NCI-H2029 (cell line): ENCODE measurements at regions not wholly inside any gene's neighbourhood (a gene's known extent, or its start where the extent isn't known, plus 50 kb on each side); places are given as distances from the start of the nearest gene placed in this dataset.
"Not testable (repeated sequence)": the region's sequence is repeated elsewhere in the genome, so short reads cannot be mapped to it uniquely, and the experiment has no call there.

Experiments
- DNase-seq: peaks from one replicate; lab custom pipeline; 2025; lab: John Stamatoyannopoulos, UW

GRCh38 chr4:148955564-148956297 lies 513.5 kb upstream of the NR3C2 start:
- DNase-seq = no peak

DNA sequence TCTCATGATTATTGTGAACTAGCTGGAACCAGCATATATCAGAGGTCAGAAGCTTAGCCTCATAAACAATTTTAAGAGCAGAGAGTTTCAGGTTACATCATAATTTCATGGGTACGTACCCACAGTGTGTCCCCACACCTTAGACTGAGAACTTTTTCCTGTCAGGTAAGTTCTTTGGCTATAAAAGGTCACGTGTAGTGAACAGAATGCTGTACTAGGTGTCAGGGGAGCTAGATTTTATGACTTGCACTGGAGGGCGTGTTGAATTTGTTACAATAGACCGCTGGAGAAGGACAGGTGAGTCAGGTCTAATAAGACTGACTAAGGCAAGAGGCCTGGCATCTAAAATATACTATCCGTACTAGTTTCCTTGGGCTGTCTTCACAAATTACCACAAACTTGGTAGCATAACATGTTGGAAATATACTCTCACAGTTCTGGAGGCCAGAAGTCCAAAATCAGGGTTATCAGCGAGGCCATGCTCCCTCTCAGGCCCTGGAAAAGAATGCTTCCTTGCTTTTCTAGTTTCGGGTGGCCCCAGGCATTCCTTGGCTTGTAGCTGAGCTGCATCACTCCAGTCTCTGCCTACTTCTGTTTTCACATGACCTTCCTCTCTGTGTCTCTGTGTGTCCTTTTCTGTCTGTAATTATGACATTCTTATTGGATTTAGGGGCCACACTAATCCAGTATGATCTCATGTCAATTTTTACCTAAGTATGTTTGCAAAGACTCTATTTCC lies 512.0 kb upstream of the NR3C2 start:
- DNase-seq = no peak

DNA sequence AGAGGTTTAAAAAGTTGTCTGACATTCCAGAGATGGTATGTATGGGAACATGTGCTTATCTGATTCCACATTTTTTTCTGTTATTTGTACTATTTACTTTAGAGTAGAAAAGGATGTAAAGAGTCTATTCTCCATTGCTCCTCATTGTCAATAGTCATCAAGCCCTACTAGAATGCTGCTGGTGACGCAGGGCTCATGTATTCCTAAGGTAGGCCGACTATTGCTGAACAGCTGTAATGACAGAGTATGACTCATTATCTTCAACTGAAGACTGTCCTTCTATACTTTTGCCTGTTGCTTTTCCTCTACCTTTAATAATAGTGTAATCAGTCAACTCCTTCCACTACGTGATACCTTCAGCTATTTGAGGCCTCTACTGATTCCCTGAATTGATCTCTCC lies 509.1 kb upstream of the NR3C2 start:
- DNase-seq = no peak

- no peak for DNase-seq
Measured at GRCh38 chr4:148946271-148946670, 504.1 kb upstream of the NR3C2 start.

DNA sequence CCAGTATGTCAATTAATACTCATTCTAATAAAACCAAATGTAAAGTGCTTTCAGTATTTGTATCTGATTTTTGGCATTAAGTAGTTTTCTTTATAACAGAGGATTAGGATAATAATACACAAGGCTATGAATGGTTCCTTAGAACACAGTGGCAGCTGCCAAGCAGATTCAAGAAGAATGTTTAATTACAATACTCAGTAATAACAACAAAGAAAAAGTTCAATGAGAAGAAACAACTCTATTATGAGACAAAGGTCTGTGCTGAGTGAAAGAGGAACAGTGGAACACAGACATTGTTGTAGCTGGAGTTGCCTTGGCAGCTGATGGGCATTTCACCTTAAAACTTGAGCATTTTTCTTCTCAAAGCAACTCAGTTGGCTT lies 502.6 kb upstream of the NR3C2 start:
- no peak for DNase-seq

DNA sequence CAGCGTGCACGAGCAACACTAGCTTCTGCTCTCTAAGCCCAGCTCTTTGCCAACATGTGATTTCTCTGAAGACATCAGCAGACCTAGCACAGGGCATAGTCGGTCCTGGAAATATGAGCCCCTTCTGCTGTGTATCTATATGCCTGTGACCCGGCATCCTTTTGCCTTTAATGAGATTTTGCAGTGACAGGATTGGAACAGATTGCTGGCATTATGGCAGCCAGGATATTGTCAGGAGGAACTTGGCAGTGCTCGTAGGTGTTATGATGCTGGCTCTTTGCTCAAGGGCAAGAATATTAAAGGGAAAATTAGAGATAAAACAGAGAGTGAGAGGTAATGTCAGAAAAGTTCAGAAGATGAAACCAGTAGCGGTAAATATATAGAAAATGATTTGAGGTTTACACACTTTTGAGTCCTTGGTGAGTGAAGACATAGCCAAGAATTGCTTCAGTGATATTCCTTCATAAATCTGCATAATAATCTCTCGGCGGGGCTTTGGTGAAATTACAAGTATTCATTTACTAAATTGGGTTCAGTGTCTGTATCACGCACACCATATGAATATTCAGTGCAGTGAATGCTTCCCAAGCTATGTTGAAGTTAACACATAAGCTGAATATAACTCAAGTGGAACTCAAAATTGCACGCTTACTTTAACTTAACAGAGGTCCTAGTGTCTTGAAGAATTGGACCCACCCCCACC lies 502.1 kb upstream of the NR3C2 start:
- DNase-seq = no peak

DNA sequence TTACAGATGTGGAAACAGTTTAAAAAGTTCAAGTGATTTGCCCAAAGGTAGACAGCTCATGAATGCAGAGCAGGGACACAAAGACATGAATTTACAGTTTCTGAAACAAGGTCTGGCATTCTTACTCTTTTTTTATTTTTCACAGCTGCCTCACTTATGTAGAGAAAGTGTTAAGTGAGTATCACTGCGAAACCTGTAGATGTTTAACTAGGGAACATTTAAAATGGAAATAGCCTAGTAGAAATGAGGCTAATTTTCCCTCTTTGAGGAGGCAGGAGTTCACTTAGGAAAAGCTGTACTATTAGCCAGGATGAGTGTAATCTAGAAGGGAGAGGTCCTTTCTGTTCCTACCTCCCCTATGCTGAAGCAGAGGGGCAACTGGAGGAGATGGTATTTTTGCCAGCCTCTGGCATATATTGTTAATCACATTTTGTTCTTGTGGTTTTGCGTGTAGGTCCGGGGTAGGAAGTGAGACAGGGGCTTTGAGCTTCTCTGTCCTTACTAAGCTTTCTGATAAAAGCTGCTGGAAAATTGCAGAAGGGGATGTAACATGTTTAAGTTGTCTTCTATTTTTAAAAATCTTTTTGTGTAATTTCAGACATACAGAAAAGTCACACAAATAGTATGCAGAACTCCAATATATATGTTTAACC lies 492.8 kb upstream of the NR3C2 start:
- DNase-seq = no peak

GRCh38 chr4:148926276-148927260 lies 484.4 kb upstream of the NR3C2 start:
- DNase-seq = no peak

DNA sequence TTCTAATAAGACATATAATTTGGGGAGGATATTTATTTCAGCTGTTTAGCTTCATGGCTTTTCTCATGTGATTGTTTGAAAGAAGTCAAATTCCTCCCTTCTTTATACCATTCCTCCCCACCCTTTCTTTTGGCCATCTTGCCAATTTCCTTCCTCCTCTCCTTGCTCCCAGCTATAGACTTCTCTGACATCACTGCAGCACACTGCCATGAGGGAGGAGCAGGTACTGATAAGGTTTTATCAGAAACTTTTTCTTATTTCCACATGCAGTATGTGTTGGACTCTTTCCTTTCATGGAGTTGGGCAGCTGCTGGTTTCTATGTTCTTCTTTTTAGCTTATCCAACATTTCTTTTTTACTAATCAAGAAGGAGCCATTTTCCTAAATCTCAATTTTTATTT lies 481.7 kb upstream of the NR3C2 start:
- no peak for DNase-seq

DNA sequence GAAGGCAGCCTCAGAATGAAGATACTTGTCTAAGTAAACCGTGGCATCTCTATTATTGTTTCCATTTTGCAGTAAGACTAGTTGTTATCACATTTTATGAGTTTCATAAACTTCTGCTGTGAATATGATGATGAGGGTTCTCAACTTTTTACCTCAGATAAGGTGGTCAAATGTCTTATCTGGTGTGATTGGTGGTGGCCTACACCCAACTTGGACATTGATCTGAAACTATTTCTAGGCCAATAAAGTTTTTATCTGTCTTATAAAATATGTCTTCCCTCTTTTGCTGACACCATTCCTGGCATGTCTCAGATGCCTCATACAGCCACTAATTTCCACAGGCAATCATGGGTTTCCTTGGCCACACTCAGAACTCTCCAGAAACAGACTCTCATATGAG lies 480.3 kb upstream of the NR3C2 start:
- DNase-seq = no peak

GRCh38 chr4:148914734-148915133 lies 472.5 kb upstream of the NR3C2 start:
- DNase-seq = no peak

GRCh38 chr4:148914301-148914700 lies 472.1 kb upstream of the NR3C2 start:
- DNase-seq = no peak

DNA sequence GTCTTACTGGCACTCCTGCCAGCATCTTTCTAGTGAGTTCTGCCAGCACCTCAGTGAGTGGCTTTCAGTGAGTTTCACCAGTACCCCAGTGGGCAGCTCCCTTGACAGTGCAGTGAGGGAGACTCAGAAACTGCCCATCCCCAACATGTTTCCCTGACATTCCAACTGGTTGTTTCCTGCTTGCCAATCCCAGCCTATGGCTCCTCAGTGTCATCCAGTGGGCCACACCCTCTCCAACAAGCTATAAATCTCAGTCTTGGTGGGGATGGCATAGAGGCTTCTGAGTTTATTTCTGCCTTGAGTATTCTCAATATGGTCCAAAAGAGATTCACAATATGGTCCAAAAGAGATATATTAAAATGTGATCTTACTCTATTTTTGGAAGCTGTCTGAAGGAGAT lies 461.2 kb upstream of the NR3C2 start:
- no peak for DNase-seq

GRCh38 chr4:148901075-148901705 lies 459.0 kb upstream of the NR3C2 start:
- DNase-seq = no peak

- not testable (repeated sequence) for DNase-seq
Measured at GRCh38 chr4:148898139-148898538, 455.9 kb upstream of the NR3C2 start.

DNA sequence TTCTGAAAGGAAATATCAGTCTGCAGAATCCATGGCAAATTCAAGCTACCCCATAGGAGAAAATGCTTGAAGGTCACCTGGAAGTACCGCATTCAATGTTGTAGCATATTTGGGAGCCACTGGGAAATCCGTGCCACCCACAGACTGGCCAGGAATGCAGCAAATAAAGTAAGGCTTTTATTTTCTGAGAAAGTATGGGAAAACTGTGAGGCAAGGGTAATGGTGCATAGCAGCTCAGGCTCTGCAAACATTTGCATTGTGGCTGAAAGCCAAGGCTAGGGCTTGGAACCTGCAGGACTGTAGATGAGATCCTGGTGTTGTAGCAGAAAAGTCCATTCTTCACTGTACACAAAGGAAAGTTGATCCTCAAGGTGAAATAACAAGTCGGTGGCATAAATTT lies 450.9 kb upstream of the NR3C2 start:
- DNase-seq = no peak

- DNase-seq = no peak
Measured at GRCh38 chr4:148883891-148884290, 441.7 kb upstream of the NR3C2 start.

- DNase-seq = no peak
Measured at GRCh38 chr4:148883435-148883834, 441.2 kb upstream of the NR3C2 start.

GRCh38 chr4:148881860-148882643 lies 439.8 kb upstream of the NR3C2 start:
- DNase-seq = no peak

GRCh38 chr4:148874331-148874730 lies 432.1 kb upstream of the NR3C2 start:
- DNase-seq = no peak
